Kidney (tissue), 13 donors: ENCODE measurements at regions not wholly inside any gene's neighbourhood (a gene's known extent, or its start where the extent isn't known, plus 50 kb on each side); places are given as distances from the start of the nearest gene placed in this dataset.

Experiments
- DNase-seq, 5 donors: peaks; one replicate each; pipeline ENCODE4 v3.0.0-alpha.2; 2013 to 2020
- FAIRE-seq: peaks from 2 replicates; lab custom pipeline; 2012; peaks lifted over from hg19 to GRCh38; lab: Jason Lieb, UNC
- H3K27ac ChIP-seq, 2 donors: one replicate each; pipeline ENCODE4 v1.7.0; 2013; ENCODE audit warnings: low read depth in 2 of 2, low read length in 2 of 2, inconsistent platforms in 1 of 2
- H3K27me3 ChIP-seq: one replicate; pipeline ENCODE4 v1.7.1; 2013; ENCODE audit warnings: low read length, inconsistent platforms; ENCODE audit not compliant: control insufficient read depth, insufficient read depth
- H3K36me3 ChIP-seq, 3 donors: one replicate each; pipeline versions ENCODE4 v1.7.0 to v1.7.1; 2013; ENCODE audit warnings: low read length in 3 of 3, control low read depth in 1 of 3, inconsistent platforms in 1 of 3; ENCODE audit not compliant: insufficient read depth in 3 of 3, control insufficient read depth in 2 of 3
- H3K4me1 ChIP-seq, 3 donors: one replicate each; pipeline versions ENCODE4 v1.7.0 to v1.7.1; 2013; ENCODE audit warnings: low read length in 3 of 3, inconsistent platforms in 1 of 3, low read depth in 1 of 3; ENCODE audit not compliant: control insufficient read depth in 2 of 3, insufficient read depth in 2 of 3
- H3K4me3 ChIP-seq, 3 donors: one replicate each; pipeline versions ENCODE4 v1.7.0 to v1.8.1; 2013; ENCODE audit warnings: low read length in 3 of 3, control low read depth in 1 of 3, inconsistent platforms in 1 of 3
- H3K9ac ChIP-seq, 3 donors: one replicate each; pipeline versions ENCODE4 v1.7.0 to v1.7.1; 2013; ENCODE audit warnings: low read length in 3 of 3, control low read depth in 1 of 3, inconsistent platforms in 1 of 3
- H3K9me3 ChIP-seq, 3 donors: one replicate each; pipeline versions ENCODE4 v1.7.0 to v1.7.1; 2013; ENCODE audit warnings: low read length in 3 of 3, control low read depth in 1 of 3, inconsistent platforms in 1 of 3; ENCODE audit not compliant: control insufficient read depth in 2 of 3, insufficient read depth in 1 of 3
- CTCF ChIP-seq: IDR thresholded peaks from 3 replicates; pipeline ENCODE4 v1.5.1; 2012; ENCODE audit warnings: mild to moderate bottlenecking, moderate library complexity, borderline replicate concordance; ENCODE audit not compliant: insufficient read depth; ENCODE audit errors: extremely low read depth
- intact Hi-C: fragments of 100-400 bp; cut with DNase I; formaldehyde crosslinking; loops from one replicate; pipeline ENCODE4 v1.11.1; 2022
- donor health status: control.
- donor health status: control.
- donor health status: control.
- donor health status: control.
- donor health status: control.
- donor health status: DM: yes; HTN: yes; CAD: no.
- donor health status: Normal renal cell carcinoma (clear cell type).

- Histone ChIP-seq H3K27me3 (no peaks in the 10 kb centered on the region), H3K4me1 (no peaks in the 10 kb centered on the region), H3K36me3 (no peaks in the 10 kb centered on the region), H3K4me3 (no peak overlapping the region), H3K27ac (no peak overlapping the region), H3K9me3 (peaks cover 0 to 2% (median 0%) of the 10 kb centered on the region in 3 donors), H3K9ac (no peak overlapping the region)
- intact Hi-C loops = no loop called here
- DNase-seq (no peak), FAIRE-seq (no peak)
- TF ChIP-seq CTCF = no peak
These were observed 403.3 kb downstream of the PLK2 start for GRCh38 chr5:58056546-58056945.

DNA sequence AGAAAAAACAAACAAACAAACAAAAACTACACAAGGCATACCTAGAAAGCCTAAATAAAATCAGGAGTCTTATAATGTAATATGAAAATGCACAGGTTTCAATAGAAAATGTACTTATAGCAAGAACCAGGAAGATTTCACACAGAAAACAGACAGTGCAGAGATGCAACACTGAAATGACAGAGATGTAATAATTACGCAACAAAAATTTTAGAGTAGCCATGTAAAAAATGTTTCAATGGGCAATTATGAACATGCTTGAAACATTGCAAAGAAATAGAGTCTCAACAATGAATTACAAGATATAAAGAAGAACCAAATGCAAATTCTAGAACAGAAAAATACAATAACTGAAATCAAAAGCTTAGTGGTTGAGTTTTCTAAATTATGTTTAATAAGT, 405.9 kb downstream of the PLK2 start:
- Histone ChIP-seq H3K27ac (no peak overlapping the region), H3K36me3 (no peaks in the 10 kb centered on the region), H3K27me3 (no peaks in the 10 kb centered on the region), H3K9ac (no peak overlapping the region), H3K9me3 (peaks cover 0 to 2% (median 0%) of the 10 kb centered on the region in 3 donors), H3K4me1 (no peaks in the 10 kb centered on the region), H3K4me3 (no peak overlapping the region)
- FAIRE-seq (no peak), DNase-seq (no peak)
- intact Hi-C loops = no loop called here
- no peak for TF ChIP-seq CTCF

GRCh38 chr5:58048954-58049353, 410.9 kb downstream of the PLK2 start:
- no peaks in the 10 kb centered on the region for H3K36me3 ChIP-seq
- H3K4me1 ChIP-seq = no peaks in the 10 kb centered on the region
- no peak overlapping the region for H3K4me3 ChIP-seq
- H3K9ac ChIP-seq = no peak overlapping the region
- no peak overlapping the region for H3K27ac ChIP-seq
- H3K9me3 ChIP-seq = no peaks in the 10 kb centered on the region
- intact Hi-C loops = no loop called here
- no peaks in the 10 kb centered on the region for H3K27me3 ChIP-seq
- TF ChIP-seq CTCF = no peak
- no peak for DNase-seq
- no peak for FAIRE-seq
